Activated CD8-positive, alpha-beta memory T cell treated with anti-CD3 and anti-CD28 coated beads, Interleukin-2, amount 50 U/mL, for 4 hours (primary cell): ENCODE measurements at regions not wholly inside any gene's neighbourhood (a gene's known extent, or its start where the extent isn't known, plus 50 kb on each side); places are given as distances from the start of the nearest gene placed in this dataset.

Source experiments
- DNase-seq: peaks from one replicate; pipeline ENCODE4 v3.0.0-alpha.2; 2020

DNA sequence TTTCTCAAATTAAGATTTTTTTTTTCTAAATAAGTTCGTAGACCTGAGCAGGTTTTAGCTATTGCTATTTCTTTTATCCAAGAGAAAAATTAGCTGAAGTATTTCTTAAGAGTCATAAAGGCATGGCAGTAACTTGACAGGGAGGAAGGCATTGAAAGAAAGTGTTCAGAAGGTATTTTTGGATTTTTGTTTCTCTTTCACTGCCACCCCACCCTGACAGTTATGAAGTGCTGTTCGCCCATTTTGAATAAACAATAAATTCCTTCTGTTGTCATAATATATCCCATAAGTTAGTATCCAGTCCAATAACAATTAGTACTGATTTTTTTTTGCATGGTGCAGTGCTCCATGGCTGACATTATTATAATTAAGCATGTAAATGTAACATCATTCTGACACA lies 363.0 kb downstream of the NR2F2 start:
- DNase-seq: no peak

DNA sequence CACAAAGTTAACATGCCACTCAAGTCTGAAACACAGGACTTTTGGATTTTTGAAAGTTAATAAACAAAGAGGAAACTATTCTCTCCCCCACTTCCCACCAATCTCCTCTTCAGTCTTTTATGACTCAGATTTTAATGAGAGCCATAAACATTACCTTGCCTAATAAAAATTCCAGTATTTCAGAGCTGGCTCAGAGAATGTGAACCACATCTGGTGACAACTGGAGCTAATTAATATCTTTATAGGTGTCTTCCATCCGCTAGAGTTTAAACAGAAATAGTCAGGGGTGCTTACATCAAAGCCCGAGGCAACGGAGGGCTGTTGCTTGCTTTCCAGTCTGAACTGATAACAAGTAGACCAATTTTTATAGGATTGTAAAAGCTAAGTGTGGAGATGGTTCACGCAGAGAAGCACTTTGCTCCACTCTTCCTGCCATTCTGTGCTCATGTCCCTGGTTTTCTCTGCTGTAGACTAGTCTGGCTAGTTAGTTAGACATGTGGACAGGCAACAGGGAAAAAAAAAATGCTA lies 363.6 kb downstream of the NR2F2 start:
- no peak for DNase-seq

DNA sequence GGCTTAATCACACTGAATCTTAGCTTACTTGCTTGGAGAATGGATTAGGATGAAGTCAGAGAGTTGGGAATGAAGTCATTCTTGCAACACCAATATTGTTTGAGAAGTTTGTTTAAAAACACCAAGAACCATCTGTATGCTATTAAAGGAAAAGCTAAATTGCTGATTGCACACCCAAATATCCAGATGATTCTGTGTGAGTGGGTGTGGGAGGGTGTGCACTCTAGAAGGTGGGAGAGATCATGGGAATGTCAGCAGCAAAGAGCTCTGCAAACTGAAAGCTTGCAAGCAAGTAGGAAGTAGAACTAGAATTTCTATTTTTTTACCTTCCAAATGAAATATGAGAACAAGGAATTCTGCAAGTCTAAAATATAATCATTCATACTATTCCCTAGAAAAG lies 364.9 kb downstream of the NR2F2 start:
- no peak for DNase-seq

DNA sequence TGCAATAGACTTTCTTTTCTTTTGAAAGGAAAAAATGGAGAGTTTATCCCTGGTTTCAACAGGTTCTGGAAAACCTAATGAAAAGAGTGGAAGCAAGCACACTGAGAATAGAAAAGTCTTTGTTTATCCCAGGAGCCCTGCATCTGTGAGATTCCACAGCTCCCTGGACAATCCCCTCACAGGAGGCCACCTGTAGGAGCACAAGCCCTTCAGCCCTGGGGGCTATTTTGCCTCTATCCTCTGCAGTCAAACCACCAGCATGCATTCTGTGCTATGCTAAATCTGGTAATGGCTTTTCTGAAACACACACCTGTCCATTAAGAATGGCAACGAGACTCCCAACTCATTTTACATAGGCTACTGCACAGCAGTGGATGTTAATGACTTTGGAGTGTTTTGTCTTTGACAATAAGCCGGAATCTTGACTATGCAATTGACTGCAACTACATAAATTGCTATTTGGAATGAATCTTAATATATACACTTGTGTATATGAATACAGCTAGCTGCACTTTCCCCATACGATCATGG lies 369.4 kb downstream of the NR2F2 start:
- DNase-seq: no peak

GRCh38 chr15:96700555-96700954 lies 370.1 kb downstream of the NR2F2 start:
- DNase-seq: no peak

GRCh38 chr15:96701443-96701842 lies 370.9 kb downstream of the NR2F2 start:
- no peak for DNase-seq

DNA sequence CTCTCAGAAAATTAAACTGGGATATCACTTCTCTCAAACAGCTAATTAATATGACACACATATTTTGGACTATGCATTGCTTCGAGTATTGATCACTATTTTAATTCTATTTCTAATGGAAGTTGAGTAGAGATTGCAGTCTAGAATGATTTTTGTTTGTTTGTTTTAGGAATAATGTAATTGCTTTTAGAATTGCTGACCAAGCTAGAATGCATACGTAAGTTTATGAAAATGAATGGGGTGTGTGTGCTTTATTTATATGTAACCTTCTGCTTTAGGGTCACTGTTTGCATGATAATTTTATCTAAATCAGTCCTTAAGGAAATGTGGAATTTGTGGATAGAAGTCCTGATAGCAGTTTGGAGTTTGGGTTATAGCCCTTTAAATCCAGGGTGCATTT lies 371.4 kb downstream of the NR2F2 start:
- no peak for DNase-seq

- no peak for DNase-seq
These were observed 372.1 kb downstream of the NR2F2 start for GRCh38 chr15:96702589-96702988.

DNA sequence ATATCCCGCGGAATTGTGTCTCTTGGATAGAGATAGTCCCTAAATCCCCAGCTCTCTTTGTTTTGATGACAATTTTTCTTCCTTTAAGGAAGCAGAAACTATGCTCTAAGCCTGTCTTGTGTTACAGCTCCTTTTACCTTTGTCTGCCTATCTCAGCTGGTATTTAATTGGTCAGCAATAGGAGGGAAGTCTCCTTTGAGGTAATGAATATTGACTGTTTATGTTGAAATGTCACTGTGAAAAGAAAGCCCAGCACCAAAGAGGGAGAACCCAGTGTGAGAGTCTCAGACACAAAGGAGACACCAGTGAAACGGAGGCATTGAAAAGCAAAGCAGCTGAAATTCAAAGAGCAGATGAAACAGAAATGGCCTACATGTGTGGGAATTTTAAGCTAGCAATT lies 372.6 kb downstream of the NR2F2 start:
- DNase-seq: no peak

DNA sequence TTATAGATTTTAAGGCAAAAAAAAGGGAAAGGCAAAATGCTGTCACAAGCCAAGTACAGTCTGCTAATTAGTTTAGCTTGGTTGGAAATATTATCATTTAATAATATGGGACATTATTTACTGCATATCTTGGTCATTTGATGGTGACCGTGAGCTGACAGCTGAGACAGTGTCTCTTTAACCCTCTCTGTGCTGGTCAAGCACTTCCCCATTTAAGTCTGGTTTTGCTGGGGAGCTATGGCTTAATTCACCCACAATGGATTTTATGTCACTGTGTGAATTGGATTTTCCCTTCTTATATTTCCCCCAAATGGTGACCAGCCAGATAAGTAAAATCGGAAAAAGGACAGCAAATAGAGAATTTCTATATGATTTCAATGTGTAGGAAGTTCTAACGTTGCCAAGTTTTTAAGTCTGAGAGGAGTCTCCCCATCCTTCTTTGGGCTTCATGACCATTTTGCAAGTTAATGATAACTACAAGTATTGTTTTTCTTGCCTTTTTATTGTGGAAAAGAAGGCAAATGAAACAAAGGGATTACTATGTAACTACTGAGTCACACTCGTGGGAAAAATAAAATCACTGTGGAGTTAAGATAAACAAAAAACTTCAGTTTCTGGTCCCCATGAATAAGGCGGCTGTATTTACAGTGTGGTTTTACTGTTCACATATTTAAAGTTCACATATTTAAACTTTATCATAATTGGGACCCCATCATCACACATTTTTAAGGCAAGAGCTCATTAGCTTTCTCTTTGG lies 373.5 kb downstream of the NR2F2 start:
- no peak for DNase-seq

GRCh38 chr15:96716075-96716474 lies 385.6 kb downstream of the NR2F2 start:
- DNase-seq: no peak

DNA sequence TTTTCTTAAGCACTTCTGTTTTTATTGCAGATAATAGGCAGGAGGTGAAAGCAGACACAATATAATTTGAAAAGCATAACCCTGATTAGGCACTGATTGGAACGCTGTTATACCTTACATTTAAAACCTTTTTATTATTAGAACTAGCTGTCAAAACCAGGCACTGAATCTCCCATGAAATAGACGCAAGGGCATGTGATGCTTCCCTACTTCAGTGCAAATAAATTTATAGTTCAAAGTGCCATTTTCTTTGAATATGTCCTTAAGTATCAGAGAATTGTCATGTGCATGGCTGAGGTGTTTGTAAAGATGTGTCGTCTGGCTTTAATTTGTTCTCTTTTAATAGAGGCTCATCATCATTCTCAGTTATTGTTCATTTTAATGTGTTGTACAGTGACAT lies 386.0 kb downstream of the NR2F2 start:
- no peak for DNase-seq

GRCh38 chr15:96720251-96720650 lies 389.8 kb downstream of the NR2F2 start:
- no peak for DNase-seq

GRCh38 chr15:96720656-96721055 lies 390.2 kb downstream of the NR2F2 start:
- no peak for DNase-seq

GRCh38 chr15:96728591-96728990 lies 398.1 kb downstream of the NR2F2 start:
- DNase-seq: no peak

DNA sequence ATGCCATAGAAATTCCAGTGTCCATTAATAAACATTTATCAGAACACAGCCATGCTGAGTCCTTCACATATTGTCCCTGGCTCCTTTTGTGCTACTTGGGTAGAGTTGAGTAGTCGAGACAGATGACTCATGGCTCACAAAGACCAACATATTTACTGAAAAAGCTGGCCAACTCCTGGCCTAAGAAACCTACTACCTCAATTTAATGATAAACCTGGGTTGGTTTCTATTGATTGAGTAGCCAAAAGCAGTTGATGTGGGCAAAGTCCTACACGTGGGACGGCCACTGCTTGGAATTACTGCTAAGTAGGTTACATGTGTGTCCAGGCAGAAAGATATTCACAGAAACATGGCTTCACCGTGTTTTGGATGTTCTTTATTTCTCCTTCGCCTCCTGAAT lies 402.2 kb downstream of the NR2F2 start:
- no peak for DNase-seq

- DNase-seq: no peak
These were observed 403.2 kb downstream of the NR2F2 start for GRCh38 chr15:96733721-96734120.

GRCh38 chr15:96735632-96736240 lies 405.2 kb downstream of the NR2F2 start:
- no peak for DNase-seq

DNA sequence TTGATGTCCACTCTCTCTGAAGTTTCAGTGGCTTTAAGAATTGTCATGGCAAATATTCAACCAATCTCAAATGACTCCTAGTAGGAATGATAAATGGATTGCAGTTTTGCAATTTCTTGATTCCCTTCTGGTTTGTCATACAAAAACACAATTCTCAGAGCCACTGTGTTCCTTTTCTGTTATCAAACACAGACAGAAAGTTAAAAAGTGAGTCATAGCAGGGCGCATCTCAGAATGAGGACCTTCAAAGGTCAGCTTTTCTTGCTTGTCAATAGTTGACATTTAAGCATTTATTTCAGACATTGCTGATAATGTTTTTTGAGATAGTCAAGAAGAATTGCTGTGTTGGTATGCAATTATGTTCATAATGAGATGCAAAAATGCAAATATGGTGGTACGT lies 405.9 kb downstream of the NR2F2 start:
- no peak for DNase-seq

DNA sequence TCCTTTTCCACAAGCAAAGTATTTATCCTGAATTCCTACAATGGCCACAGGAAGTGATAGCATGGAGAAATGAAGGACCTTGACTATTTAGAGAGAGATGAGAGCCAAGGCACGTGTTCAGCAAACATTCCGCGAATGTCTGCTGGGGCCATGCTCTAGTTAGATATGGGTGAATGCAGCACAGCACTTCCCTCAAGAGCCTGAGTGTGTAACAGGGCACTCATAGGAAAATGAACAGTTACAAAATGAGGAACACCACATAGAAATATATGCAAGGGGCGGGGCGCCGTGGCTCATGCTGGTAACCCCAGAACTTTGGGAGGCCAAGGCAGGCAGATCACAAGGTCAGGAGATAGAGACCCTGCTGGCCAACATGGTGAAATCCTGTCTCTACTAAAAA lies 406.9 kb downstream of the NR2F2 start:
- no peak for DNase-seq

DNA sequence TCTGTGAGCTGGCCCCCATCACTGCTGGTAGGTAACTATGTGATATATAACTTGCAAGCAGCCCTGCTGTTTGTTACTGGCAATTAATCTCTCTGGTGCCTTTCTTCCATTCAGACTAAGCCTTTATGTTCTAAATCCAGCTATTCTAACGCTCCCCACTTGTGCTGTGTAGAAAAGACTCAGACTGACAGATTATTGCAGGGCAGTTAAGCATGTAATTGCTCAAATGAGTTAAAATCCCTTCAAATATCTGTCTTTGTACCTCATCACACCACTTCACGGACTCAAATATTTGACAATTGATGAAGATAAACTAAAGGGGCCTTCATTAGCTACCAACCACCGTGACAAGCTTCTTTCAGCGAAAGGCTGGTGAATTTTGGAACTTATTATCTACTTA lies 416.2 kb downstream of the NR2F2 start:
- no peak for DNase-seq

GRCh38 chr15:96747291-96747690 lies 416.8 kb downstream of the NR2F2 start:
- DNase-seq: no peak

DNA sequence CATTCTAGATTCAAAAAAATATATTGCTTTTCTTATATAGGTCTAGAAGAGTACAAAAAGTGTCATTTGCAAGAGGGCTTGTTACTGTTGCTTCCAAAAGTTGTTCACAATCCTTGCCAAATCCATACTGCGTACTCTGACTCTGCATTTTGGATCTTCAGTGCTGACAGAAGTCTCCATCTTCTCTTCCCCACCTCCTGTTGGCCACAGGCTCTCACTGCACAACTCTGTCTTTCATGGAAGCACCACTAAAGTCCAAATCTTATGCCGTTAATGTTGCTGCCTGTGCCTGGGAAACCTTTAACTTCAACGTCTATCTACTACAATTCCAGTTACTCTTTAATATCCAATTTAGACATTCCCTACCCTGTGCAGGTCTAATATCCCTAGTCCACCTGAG lies 419.9 kb downstream of the NR2F2 start:
- no peak for DNase-seq

GRCh38 chr15:96756146-96756545 lies 425.6 kb downstream of the NR2F2 start:
- no peak for DNase-seq

DNA sequence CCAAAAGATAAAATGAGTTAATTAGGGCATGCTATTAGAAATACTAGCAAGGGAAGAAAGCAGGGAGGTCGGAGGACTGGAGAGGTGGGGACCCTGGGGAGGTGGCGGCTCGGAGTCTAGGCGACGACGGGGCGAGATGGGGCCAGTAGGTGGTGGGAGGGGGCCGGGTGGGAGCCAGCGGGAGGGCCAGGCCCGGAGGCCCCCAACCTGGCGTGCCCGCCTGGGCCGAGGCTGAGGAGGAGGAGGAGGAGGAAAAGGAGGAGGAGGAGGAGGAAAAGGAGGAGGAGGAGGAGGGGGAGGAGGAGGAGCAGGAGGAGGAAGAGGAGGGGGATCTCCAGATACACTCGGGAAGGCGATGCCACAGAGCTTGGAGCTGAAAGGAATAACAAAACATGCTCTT lies 426.2 kb downstream of the NR2F2 start:
- no peak for DNase-seq
